SU-DHL-6 (cell line): ENCODE measurements at regions not wholly inside any gene's neighbourhood (a gene's known extent, or its start where the extent isn't known, plus 50 kb on each side); places are given as distances from the start of the nearest gene placed in this dataset.

Experiments used
- H2AFZ ChIP-seq: fragments of 200-600 bp; sonication (generic); 2 replicates; pipeline ENCODE4 v1.6.1; 2014; ENCODE audit warnings: low read depth, mild to moderate bottlenecking, moderate library complexity, mixed read lengths, antibody characterized with exemption, low read length; ENCODE audit not compliant: severe bottlenecking
- H3F3A ChIP-seq: fragments of 200-600 bp; shearing (Covaris generic); 2 replicates; pipeline ENCODE4 v1.6.0; 2016; ENCODE audit warnings: antibody characterized with exemption, mild to moderate bottlenecking; ENCODE audit not compliant: insufficient read depth
- H3K27ac ChIP-seq: fragments of 200-600 bp; sonication (generic); 2 replicates; pipeline ENCODE4 v1.5.1; 2016; ENCODE audit warnings: low read depth, mild to moderate bottlenecking, low read length, moderate library complexity, mixed read lengths
- H3K27me3 ChIP-seq: fragments of 200-600 bp; sonication (generic), shearing (Covaris generic); 2 replicates; pipeline ENCODE4 v1.6.0; 2014; ENCODE audit warnings: mild to moderate bottlenecking, low read length
- H3K36me3 ChIP-seq: fragments of 200-600 bp; sonication (generic); 2 replicates; pipeline ENCODE4 v1.6.1; 2014; ENCODE audit warnings: mild to moderate bottlenecking, low read length, mixed read lengths
- H3K4me2 ChIP-seq: fragments of 300-600, 200-600 bp; shearing (Covaris generic), sonication (generic); 2 replicates; pipeline ENCODE4 v1.6.0; 2014; ENCODE audit warnings: low read length, low read depth, mild to moderate bottlenecking; ENCODE audit not compliant: poor library complexity, severe bottlenecking
- H3K4me3 ChIP-seq: fragments of 200-600 bp; sonication (generic); 2 replicates; pipeline ENCODE4 v1.5.1; 2014; ENCODE audit warnings: antibody characterized with exemption, low read length, mild to moderate bottlenecking, mixed read lengths; ENCODE audit not compliant: insufficient read depth, poor library complexity, severe bottlenecking
- H3K79me2 ChIP-seq: fragments of 200-600 bp; sonication (generic); 2 replicates; pipeline ENCODE4 v1.6.1; 2014; ENCODE audit warnings: mild to moderate bottlenecking, low read length, moderate library complexity; ENCODE audit not compliant: insufficient read depth
- H3K9ac ChIP-seq: fragments of 200-600 bp; sonication (generic); 2 replicates; pipeline ENCODE4 v1.7.0; 2014; ENCODE audit warnings: mild to moderate bottlenecking, low read length
- H3K9me2 ChIP-seq: fragments of 200-600 bp; sonication (generic); replicated peaks from 2 replicates; pipeline ENCODE4 v1.6.1; 2014; ENCODE audit warnings: low read length; ENCODE audit not compliant: insufficient read depth
- H3K9me3 ChIP-seq: fragments of 200-600 bp; sonication (generic); 2 replicates; pipeline ENCODE4 v1.6.1; 2014; ENCODE audit warnings: low read length, mixed read lengths; ENCODE audit not compliant: insufficient read depth
- H4K20me1 ChIP-seq: fragments of 200-600 bp; sonication (generic); 2 replicates; pipeline ENCODE4 v1.6.1; 2014; ENCODE audit warnings: low read depth, mild to moderate bottlenecking, antibody characterized with exemption, low read length, moderate library complexity, mixed read lengths
- EZH2phosphoT487 ChIP-seq: fragments of 200-600 bp; sonication (generic), shearing (Covaris generic); conservative IDR thresholded peaks from 2 replicates; pipeline ENCODE4 v1.6.1; 2018; ENCODE audit warnings: mild to moderate bottlenecking, antibody characterized with exemption, low read length, moderate library complexity, mixed read lengths
- TF ChIP-seq, protein P1 (sequence below): fragments of 200-600 bp; sonication (generic); IDR thresholded peaks from one replicate; pipeline ENCODE4 v1.5.1; 2017; ENCODE audit warnings: antibody characterized with exemption, mild to moderate bottlenecking, low read length, moderate library complexity; ENCODE audit not compliant: insufficient read depth, poor library complexity, severe bottlenecking

DNA sequence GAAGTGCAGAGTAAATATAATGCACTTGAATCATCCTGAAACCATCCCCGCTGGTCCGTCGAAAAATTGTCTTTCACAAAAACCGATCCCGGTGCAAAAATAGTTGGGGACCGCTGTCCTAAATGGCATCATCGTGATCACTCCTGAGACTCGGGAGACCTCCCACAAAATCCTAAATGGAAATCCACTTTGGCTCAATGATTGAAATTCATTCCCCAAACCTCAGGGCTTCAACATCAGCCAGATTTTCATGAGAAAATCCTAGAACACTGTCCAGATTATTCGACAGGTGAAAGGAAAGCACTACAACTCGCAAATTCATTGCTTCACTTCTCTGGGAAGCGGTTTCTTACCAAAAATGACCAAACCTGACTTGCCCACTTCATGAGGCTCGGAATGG lies 335.3 kb upstream of the ZNF507 start:
- TF ChIP-seq, protein P1, sequence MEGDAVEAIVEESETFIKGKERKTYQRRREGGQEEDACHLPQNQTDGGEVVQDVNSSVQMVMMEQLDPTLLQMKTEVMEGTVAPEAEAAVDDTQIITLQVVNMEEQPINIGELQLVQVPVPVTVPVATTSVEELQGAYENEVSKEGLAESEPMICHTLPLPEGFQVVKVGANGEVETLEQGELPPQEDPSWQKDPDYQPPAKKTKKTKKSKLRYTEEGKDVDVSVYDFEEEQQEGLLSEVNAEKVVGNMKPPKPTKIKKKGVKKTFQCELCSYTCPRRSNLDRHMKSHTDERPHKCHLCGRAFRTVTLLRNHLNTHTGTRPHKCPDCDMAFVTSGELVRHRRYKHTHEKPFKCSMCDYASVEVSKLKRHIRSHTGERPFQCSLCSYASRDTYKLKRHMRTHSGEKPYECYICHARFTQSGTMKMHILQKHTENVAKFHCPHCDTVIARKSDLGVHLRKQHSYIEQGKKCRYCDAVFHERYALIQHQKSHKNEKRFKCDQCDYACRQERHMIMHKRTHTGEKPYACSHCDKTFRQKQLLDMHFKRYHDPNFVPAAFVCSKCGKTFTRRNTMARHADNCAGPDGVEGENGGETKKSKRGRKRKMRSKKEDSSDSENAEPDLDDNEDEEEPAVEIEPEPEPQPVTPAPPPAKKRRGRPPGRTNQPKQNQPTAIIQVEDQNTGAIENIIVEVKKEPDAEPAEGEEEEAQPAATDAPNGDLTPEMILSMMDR: no peak
- TF ChIP-seq EZH2phosphoT487: no peak
- Histone ChIP-seq H3K27me3 (no peaks in the 10 kb centered on the region), H2AFZ (no peak overlapping the region)

DNA sequence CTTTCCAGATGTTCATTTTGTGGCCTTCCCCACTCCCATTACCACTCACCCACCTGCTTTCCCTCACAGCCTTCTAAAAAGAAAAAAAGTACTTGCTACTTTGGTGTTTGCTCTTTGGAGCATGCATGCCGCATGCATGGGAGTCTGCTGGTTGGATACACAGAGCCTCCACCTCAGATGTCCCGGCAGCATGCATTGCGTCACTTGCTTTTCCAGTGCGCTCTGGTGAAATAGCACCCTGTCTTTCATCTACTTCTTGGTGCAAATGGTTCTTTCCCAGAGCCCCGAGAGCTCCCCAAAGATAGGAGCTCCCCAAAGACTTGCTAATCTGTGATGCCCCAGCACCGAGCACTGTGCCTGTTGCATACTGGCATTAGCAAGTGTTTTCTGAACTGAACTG lies 333.2 kb upstream of the ZNF507 start:
- H3K27me3 ChIP-seq: no peaks in the 10 kb centered on the region
- no peaks in the 10 kb centered on the region for H4K20me1 ChIP-seq
- no peak overlapping the region for H2AFZ ChIP-seq
- H3K9ac ChIP-seq: no peak overlapping the region
- no peak overlapping the region for H3K4me3 ChIP-seq
- H3K27ac ChIP-seq: no peak overlapping the region
- no peaks in the 10 kb centered on the region for H3K79me2 ChIP-seq
- no peaks in the 10 kb centered on the region for H3F3A ChIP-seq
- no peaks in the 10 kb centered on the region for H3K36me3 ChIP-seq
- no peaks in the 10 kb centered on the region for H3K9me2 ChIP-seq
- no peaks in the 10 kb centered on the region for H3K9me3 ChIP-seq
- no peak overlapping the region for H3K4me2 ChIP-seq
- TF ChIP-seq EZH2phosphoT487: no peak

More for the DNA sequence above, 335.3 kb upstream of the ZNF507 start:
- no peak overlapping the region for H3K4me3 ChIP-seq
- no peaks in the 10 kb centered on the region for H4K20me1 ChIP-seq
- H3K9me2 ChIP-seq: no peaks in the 10 kb centered on the region
- H3K27ac ChIP-seq: no peak overlapping the region
- H3K79me2 ChIP-seq: no peaks in the 10 kb centered on the region
- H3K9ac ChIP-seq: no peak overlapping the region
- H3F3A ChIP-seq: no peaks in the 10 kb centered on the region
- H3K9me3 ChIP-seq: no peaks in the 10 kb centered on the region
- no peaks in the 10 kb centered on the region for H3K36me3 ChIP-seq
- H3K4me2 ChIP-seq: no peak overlapping the region

DNA sequence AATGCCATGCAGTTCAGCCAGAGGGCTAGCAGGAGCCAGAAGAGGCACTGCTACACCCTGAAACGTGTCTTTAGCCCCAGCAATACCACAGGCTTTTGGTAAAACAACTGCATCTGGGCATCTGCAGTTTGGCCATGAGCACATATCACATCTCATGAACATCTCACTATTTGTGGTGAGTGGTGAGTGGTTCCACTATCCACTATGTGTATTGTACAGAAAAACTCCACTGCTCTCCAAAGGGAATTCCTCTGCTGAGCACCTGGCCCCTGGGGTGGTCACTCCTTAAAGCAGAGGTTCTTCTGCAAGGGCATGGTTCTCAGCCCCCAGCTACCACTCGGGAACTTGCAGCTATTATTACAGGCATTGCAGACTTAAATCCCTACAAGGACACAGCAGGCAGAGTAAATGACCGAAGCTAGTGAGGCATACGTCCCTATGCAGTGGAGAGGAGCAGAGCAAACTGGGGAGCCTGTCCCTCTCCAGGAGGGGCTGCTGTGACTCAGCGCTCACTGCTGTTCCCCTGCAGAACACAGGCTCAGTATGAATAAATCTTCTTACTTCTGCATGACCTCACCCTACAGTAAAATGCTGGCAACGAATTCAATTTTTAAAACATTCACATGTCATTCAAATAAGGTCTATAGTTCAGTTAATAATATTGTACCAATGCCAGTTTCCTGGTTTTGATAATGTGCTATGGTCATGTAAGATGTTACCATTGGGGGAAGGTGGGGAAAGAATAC lies 332.4 kb upstream of the ZNF507 start:
- Histone ChIP-seq H3K9me3 (no peaks in the 10 kb centered on the region), H3K9me2 (no peaks in the 10 kb centered on the region), H3K9ac (no peak overlapping the region), H3K4me3 (no peak overlapping the region), H4K20me1 (no peaks in the 10 kb centered on the region), H3K4me2 (no peak overlapping the region), H2AFZ (no peak overlapping the region), H3K27me3 (no peaks in the 10 kb centered on the region), H3K79me2 (no peaks in the 10 kb centered on the region), H3F3A (no peaks in the 10 kb centered on the region), H3K27ac (no peak overlapping the region), H3K36me3 (no peaks in the 10 kb centered on the region)
- no peak for TF ChIP-seq EZH2phosphoT487
- TF ChIP-seq, protein P1: no peak

DNA sequence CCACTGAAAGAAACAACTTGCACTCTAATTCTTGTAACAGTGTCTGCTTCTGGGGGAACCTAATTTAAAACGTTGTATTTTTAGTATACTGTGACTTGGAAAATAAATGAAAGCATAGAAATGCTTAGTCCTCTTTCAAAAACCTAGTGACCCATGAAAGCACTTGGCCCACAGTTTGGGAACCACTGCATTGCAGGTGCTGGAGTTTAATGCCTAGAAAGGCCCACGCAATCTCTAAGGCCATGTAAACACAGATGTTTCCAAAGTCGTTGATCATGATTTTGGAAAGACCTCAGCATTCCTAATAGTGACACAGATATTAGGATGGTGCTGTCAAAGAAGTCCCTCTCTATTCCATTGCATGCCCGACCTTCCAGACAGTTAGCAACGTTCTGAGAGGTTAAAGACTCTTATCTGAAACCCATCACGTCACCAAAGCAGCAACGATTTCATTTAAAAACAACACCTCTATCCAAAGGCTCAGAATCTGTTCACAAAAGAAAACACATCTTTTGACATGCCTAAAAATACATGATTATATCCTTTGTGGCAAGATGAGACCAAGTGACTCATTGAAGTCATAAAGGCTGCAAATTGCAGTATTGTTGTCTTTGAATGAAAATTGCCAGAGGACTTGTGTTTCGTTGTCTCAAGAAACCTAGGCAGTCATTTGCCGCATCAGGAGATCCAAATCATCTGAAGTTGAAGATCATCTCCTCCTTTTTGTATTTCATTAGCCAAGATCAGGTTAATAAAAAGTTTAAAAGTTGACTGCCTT lies 328.0 kb upstream of the ZNF507 start:
- Histone ChIP-seq H3K27ac (no peak overlapping the region), H3K79me2 (no peaks in the 10 kb centered on the region), H3K4me2 (no peak overlapping the region)

More for the DNA sequence above, 328.0 kb upstream of the ZNF507 start:
- H3K9me2 ChIP-seq: no peaks in the 10 kb centered on the region
- H3K27me3 ChIP-seq: no peaks in the 10 kb centered on the region
- H3K9me3 ChIP-seq: no peaks in the 10 kb centered on the region
- H4K20me1 ChIP-seq: no peaks in the 10 kb centered on the region
- H3K4me3 ChIP-seq: no peak overlapping the region
- H3K36me3 ChIP-seq: no peaks in the 10 kb centered on the region
- H3K9ac ChIP-seq: no peak overlapping the region
- H2AFZ ChIP-seq: no peak overlapping the region
- TF ChIP-seq, protein P1: no peak
- TF ChIP-seq EZH2phosphoT487: no peak
- H3F3A ChIP-seq: no peaks in the 10 kb centered on the region
